Immature natural killer cell (primary cell): ENCODE measurements at regions not wholly inside any gene's neighbourhood (a gene's known extent, or its start where the extent isn't known, plus 50 kb on each side); places are given as distances from the start of the nearest gene placed in this dataset.
"Not testable (repeated sequence)": the region's sequence is repeated elsewhere in the genome, so short reads cannot be mapped to it uniquely, and the experiment has no call there.

Experiments
- DNase-seq, 3 donors: peaks; one replicate each; pipeline ENCODE4 v3.0.0; 2022; ENCODE audit warnings: mixed read lengths in 1 of 3
- H3K27ac Mint-ChIP-seq, 6 donors: one replicate each; pipeline ENCODE4 v1.8.0; 2020; ENCODE audit warnings: mixed read lengths in 6 of 6, mild to moderate bottlenecking in 5 of 6, inconsistent platforms in 4 of 6, moderate library complexity in 3 of 6
- H3K27me3 Mint-ChIP-seq, 3 donors: one replicate each; pipeline ENCODE4 v1.8.0; 2020 to 2021; ENCODE audit warnings: low read depth in 3 of 3, mild to moderate bottlenecking in 3 of 3, mixed read lengths in 3 of 3, moderate library complexity in 3 of 3, inconsistent platforms in 1 of 3
- H3K36me3 Mint-ChIP-seq, 3 donors: one replicate each; pipeline ENCODE4 v1.8.0; 2020; ENCODE audit warnings: mixed read lengths in 3 of 3, inconsistent platforms in 2 of 3, mild to moderate bottlenecking in 2 of 3
- H3K4me1 Mint-ChIP-seq, 2 donors: one replicate each; pipeline ENCODE4 v1.8.0; 2020; ENCODE audit warnings: inconsistent platforms in 2 of 2, mild to moderate bottlenecking in 2 of 2, mixed read lengths in 2 of 2, moderate library complexity in 1 of 2
- H3K4me3 Mint-ChIP-seq, 5 donors: one replicate each; pipeline ENCODE4 v1.8.0; 2020; ENCODE audit warnings: mild to moderate bottlenecking in 5 of 5, mixed read lengths in 5 of 5, inconsistent platforms in 3 of 5, moderate library complexity in 3 of 5
- H3K9me3 Mint-ChIP-seq, 6 donors: one replicate each; pipeline ENCODE4 v1.8.0; 2020; ENCODE audit warnings: mild to moderate bottlenecking in 6 of 6, mixed read lengths in 6 of 6, inconsistent platforms in 4 of 6, moderate library complexity in 3 of 6

DNA sequence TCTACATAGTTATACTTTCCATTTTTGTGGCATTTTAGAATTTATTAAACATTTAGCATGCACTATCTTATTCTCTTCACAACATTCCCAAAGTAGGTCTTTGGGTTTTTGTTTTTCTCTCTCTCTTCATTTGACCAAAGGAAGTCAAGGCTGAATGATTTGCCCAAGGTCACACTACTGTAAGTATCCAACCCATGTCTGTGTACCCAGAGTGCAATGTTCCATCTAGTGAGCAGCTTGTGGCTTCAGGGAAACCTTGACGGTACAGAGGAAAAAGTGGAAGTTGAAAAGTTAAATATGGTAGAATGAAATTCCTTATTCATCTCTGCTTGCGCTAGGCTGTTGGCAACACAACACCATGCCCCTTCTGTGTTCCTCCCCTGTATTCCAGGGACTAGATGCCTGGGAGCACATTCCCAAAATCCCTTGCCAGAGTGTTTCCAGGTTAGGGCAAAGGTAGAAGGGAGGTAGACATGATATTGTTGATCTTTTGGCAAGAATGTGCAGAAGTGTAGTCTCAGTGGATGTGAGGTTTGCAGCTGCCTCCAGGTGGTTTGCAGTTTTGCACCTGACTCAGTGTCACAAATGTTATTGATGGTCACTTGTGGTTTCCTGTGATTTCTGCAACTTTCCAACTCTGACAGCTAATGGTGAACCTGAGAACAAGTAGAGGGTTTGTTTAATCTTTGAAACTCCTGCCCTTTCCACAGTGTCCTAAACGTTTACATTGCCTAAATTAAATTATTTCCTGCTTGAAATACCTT lies 196.7 kb downstream of the RMST start:
- H3K9me3 Mint-ChIP-seq = peaks cover 4 to 29% (median 9%) of the 10 kb centered on the region in 6 donors
- H3K36me3 Mint-ChIP-seq = no peaks in the 10 kb centered on the region
- no peaks in the 10 kb centered on the region for H3K4me1 Mint-ChIP-seq
- H3K27ac Mint-ChIP-seq = no peak overlapping the region
- no peaks in the 10 kb centered on the region for H3K27me3 Mint-ChIP-seq
- no peak for DNase-seq
- no peak overlapping the region for H3K4me3 Mint-ChIP-seq

DNA sequence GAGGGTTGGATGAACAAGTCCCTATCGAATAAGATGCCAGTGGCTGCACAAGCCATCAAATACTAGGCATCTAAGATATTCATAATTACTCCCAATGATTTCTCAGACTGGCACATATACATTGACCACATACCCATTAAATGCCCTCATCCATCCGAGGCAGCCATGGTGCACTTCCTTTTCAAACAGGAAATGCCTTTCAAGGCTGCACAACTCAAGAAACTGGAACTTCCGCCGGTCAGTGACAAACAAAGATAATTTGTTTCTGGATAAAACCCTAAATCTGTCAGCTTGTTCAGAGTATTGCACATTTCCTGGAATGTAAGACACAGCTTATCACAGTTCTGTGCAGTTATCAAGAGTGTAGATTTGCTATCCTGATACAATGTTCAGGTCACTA lies 203.7 kb downstream of the RMST start:
- Mint-ChIP-seq H3K27ac (no peak overlapping the region), H3K4me3 (no peak overlapping the region), H3K9me3 (peaks cover 0 to 22% (median 9%) of the 10 kb centered on the region in 6 donors), H3K36me3 (no peaks in the 10 kb centered on the region), H3K4me1 (no peaks in the 10 kb centered on the region), H3K27me3 (no peaks in the 10 kb centered on the region)
- DNase-seq = no peak

DNA sequence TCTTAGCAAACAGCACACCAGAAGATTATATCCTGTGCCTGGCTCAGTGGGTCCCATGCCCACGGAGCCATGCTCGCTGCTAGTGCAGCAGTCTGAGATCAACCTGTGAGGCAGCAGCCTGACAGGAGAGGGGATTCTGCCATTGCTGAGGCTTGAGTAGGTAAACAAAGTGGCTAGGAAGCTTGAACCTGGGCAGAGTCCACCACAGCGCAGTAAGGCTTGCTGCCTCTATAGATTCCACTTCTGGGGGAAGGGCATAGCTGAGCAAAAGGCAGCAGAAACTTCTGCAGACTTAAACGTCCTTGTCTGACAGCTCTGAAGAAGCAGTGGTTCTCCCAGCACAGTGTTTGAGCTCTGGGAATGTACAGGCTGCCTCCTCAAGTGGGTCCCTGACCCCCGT lies 210.3 kb downstream of the RMST start:
- Mint-ChIP-seq H3K4me3 (no peak overlapping the region), H3K27ac (no peak overlapping the region), H3K27me3 (no peaks in the 10 kb centered on the region), H3K4me1 (no peaks in the 10 kb centered on the region), H3K36me3 (no peaks in the 10 kb centered on the region), H3K9me3 (peaks cover 5 to 31% (median 13%) of the 10 kb centered on the region in 6 donors)
- no peak for DNase-seq

DNA sequence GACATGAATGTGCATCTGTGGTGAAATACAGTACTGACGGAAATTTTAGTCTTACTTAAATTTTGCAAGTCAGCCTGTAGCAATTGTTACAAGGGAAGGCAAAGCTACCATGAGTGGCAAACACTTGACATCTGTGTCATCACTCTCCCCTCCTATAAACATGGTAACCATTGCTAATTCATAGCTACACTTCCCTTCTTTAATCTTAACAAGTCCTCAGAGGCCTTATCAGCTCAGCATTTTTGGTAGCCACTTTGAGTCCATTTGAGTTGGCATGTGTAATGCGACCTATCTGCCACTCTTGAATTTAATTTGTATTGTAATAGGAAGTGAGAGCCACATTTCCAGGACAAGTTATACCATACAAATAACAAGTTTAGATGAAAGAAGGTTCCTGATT lies 218.1 kb downstream of the RMST start:
- Mint-ChIP-seq H3K4me1 (no peaks in the 10 kb centered on the region), H3K4me3 (no peak overlapping the region), H3K27ac (no peak overlapping the region), H3K9me3 (peaks cover 0 to 16% (median 8%) of the 10 kb centered on the region in 6 donors), H3K27me3 (no peaks in the 10 kb centered on the region), H3K36me3 (no peaks in the 10 kb centered on the region)
- DNase-seq = no peak

DNA sequence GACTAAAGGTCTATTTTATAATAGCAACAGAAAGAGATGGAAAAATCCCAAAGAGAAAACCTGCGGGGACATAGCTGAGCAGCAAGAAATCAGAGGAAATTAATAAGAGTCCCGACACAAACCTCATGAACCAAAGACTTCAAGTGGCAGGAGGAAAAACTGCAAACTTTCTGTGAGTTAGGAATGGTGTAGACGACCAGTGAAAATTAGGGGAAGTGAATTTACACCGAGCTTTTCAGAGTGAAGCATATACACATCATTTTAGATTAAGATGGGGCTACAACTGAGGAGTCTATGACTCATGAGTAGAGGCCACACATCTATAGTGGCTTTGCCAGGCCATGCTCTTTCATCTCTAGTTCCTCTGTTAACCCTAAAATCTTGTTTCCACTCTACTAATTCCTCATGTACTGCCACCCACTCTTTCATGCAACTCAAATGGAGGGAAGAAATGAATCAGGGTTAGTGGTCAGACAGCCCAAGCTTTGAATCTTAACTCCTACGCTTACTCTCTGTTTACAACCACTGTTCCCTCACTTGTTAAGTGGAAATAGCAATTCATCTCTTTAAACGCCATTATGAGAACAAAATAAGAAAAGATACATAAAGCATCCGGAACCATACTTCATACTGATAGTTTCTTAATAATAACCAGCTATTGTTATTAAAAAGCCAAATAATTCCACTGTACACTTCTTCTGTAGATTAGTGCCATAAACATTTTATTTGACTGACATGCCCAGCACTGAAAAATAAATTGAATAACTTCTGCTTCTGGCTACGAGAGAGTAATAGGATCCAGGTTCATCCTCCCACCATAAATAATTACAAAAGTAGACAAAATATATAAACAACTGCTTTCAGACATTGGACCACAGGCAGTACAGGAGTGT lies 219.3 kb downstream of the RMST start:
- no peak for DNase-seq
- Mint-ChIP-seq H3K4me3 (no peak overlapping the region), H3K4me1 (no peaks in the 10 kb centered on the region), H3K27me3 (no peaks in the 10 kb centered on the region), H3K9me3 (peaks cover 0 to 14% (median 8%) of the 10 kb centered on the region in 6 donors), H3K27ac (no peak overlapping the region), H3K36me3 (no peaks in the 10 kb centered on the region)

DNA sequence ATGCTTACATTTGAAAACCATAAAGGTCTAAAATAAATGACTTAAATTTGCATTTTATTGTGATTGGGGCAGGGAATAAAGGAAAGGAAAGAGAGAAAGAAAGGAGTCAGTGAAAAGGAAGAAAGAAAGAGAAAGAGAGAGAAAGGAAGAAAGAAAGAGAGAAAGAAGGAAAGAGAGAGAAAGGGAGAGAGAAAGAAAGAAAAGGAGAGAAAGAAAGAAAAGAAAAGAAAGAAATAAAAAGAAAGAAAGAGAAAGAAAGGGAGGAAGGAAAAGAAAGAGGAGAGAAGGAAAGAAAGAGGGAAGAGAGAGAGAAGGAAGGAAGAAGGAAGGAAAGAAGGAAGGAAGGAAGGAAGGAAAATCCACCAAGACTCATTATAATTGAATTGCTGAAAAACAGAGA lies 222.8 kb downstream of the RMST start:
- no peaks in the 10 kb centered on the region for H3K36me3 Mint-ChIP-seq
- DNase-seq = no peak
- no peak overlapping the region for H3K4me3 Mint-ChIP-seq
- H3K27ac Mint-ChIP-seq = no peak overlapping the region
- H3K9me3 Mint-ChIP-seq = peaks cover 3 to 15% (median 6%) of the 10 kb centered on the region in 6 donors
- no peaks in the 10 kb centered on the region for H3K4me1 Mint-ChIP-seq
- peaks cover 0 to 2% (median 0%) of the 10 kb centered on the region in 3 donors for H3K27me3 Mint-ChIP-seq

DNA sequence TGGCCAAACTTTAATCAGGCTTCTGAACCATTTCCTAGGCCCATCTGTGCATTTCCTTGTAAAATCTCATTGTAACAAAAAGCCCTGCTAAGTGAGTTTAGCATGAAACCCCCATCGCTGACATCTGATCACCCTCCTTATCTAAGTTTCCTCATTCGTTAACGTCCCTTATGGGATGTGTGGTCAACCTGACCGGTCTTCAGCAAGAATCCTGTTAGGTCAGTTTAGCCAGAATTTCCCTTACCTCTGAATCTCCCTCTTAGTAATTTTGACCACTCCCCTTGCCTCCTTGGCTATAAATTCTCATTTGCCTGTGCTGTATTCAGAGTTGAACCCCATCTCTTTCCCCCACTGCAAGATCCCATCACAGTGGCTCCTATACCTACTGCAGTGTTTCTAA lies 239.3 kb downstream of the RMST start:
- no peaks in the 10 kb centered on the region for H3K36me3 Mint-ChIP-seq
- peaks cover 0 to 2% (median 2%) of the 10 kb centered on the region in 3 donors for H3K27me3 Mint-ChIP-seq
- H3K27ac Mint-ChIP-seq = no peak overlapping the region
- H3K4me3 Mint-ChIP-seq = no peak overlapping the region
- DNase-seq = no peak
- H3K9me3 Mint-ChIP-seq = peaks cover 1 to 18% (median 8%) of the 10 kb centered on the region in 6 donors
- H3K4me1 Mint-ChIP-seq = no peaks in the 10 kb centered on the region

DNA sequence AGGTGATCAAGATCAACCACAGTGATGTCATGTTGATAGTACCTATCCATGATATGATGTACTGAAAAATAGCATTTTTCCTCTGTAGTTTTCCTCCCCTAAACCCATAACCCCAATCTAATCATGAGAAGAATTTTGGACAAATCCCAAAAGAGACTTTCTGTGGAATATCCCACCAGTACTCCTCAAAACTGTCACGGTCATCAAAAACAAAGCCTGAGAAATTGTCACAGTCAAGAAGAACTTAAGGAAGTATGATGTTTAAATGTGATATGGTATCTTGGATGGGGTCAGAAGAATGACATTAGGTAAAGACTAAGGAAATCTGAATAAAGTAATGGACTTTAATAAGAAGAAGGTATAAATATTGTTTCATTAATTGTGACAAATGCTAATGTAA lies 248.8 kb downstream of the RMST start:
- Mint-ChIP-seq H3K4me1 (no peaks in the 10 kb centered on the region), H3K27me3 (peaks cover 0 to 2% (median 0%) of the 10 kb centered on the region in 3 donors)

DNA sequence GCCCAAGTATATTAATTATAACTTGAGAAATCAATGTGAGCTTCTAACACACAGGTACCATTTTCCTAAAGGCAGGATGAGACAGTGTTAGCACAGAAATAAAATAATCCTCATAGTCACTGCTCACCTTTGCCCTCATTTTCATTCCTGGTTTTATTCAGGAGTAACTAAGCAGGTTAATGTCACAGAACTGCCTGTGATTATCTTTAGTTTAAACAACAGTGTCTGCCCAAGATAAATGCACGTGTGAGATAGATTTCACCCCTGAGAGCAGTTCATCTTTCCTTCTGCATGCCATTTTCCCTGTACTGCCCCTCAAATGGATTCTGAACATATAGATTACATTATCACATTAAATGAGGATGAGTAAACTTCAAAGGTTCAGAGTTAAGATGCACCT lies 250.7 kb downstream of the RMST start:
- DNase-seq = no peak

More for the DNA sequence above, 248.8 kb downstream of the RMST start:
- no peaks in the 10 kb centered on the region for H3K36me3 Mint-ChIP-seq
- DNase-seq = no peak
- no peak overlapping the region for H3K4me3 Mint-ChIP-seq
- H3K9me3 Mint-ChIP-seq = peaks cover 0 to 9% (median 3%) of the 10 kb centered on the region in 6 donors
- no peak overlapping the region for H3K27ac Mint-ChIP-seq

DNA sequence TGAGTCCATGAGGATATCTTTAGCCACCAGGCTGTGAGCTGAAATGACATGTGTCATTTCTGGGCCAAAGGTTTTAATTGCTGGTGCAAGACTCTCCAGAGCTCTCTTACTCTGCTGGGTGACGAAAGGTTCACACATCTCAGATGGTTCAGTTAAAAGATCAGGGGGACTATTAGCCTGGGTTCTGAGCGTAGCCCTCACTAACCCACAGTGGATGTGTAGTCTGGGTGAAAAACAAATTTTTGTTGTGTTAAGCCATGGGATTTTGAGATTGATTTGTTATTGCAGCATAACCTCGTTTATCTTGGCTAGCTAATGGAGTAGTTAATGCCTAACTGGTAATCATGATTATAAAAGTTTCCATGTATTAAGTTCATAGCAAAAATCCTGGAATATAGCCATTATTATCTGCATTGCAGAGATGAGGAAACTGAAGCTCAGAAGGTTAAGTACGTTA lies 251.5 kb downstream of the RMST start:
- H3K36me3 Mint-ChIP-seq = no peaks in the 10 kb centered on the region

More for the DNA sequence above, 250.7 kb downstream of the RMST start:
- peaks cover 0 to 9% (median 3%) of the 10 kb centered on the region in 6 donors for H3K9me3 Mint-ChIP-seq
- peaks cover 0 to 2% (median 0%) of the 10 kb centered on the region in 3 donors for H3K27me3 Mint-ChIP-seq
- no peaks in the 10 kb centered on the region for H3K4me1 Mint-ChIP-seq
- H3K27ac Mint-ChIP-seq = no peak overlapping the region
- H3K4me3 Mint-ChIP-seq = no peak overlapping the region
- no peaks in the 10 kb centered on the region for H3K36me3 Mint-ChIP-seq

DNA sequence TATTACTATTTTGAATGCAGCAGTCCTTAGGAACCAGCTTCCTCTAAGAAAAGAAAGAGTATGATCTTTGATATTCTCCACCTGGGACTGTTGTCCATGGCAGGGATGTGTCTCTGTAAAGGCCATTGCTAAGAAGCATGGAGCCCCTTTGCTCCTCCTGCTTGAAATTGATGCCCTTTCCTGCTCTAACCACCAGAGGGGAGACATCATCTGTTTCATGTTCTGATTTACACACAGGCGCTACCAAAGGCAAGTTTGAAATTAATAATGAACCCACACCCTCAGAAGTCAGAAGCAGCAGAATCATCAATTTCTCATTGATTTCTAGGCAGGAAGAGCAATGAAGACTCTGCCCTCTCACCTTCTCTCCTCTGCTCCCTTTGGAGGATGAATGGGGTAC lies 253.8 kb downstream of the RMST start:
- no peaks in the 10 kb centered on the region for H3K4me1 Mint-ChIP-seq
- no peak overlapping the region for H3K27ac Mint-ChIP-seq
- no peaks in the 10 kb centered on the region for H3K36me3 Mint-ChIP-seq
- H3K27me3 Mint-ChIP-seq = peaks cover 0 to 2% (median 0%) of the 10 kb centered on the region in 3 donors
- DNase-seq = no peak
- no peak overlapping the region for H3K4me3 Mint-ChIP-seq
- peaks cover 5 to 16% (median 7%) of the 10 kb centered on the region in 6 donors for H3K9me3 Mint-ChIP-seq

More for the DNA sequence above, 251.5 kb downstream of the RMST start:
- H3K4me1 Mint-ChIP-seq = no peaks in the 10 kb centered on the region
- H3K27ac Mint-ChIP-seq = no peak overlapping the region
- H3K4me3 Mint-ChIP-seq = no peak overlapping the region
- peaks cover under 1 to 8% (median 4%) of the 10 kb centered on the region in 6 donors for H3K9me3 Mint-ChIP-seq
- peaks cover 0 to 2% (median 0%) of the 10 kb centered on the region in 3 donors for H3K27me3 Mint-ChIP-seq
- no peak for DNase-seq

DNA sequence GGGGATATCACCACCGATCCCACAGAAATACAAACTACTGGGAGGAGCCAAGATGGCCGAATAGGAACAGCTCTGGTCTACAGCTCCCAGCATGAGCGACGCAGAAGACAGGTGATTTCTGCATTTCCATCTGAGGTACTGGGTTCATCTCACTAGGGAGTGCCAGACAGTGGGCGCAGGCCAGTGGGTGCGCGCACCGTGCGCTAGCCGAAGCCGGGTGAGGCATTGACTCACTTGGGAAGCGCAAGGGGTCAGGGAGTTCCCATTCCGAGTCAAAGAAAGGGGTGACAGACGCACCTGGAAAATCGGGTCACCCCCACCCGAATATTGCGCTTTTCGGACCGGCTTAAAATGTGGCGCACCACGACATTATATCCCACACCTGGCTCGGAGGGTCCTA lies 261.2 kb downstream of the RMST start:
- H3K36me3 Mint-ChIP-seq, H3K4me1 Mint-ChIP-seq: not testable (repeated sequence)

DNA sequence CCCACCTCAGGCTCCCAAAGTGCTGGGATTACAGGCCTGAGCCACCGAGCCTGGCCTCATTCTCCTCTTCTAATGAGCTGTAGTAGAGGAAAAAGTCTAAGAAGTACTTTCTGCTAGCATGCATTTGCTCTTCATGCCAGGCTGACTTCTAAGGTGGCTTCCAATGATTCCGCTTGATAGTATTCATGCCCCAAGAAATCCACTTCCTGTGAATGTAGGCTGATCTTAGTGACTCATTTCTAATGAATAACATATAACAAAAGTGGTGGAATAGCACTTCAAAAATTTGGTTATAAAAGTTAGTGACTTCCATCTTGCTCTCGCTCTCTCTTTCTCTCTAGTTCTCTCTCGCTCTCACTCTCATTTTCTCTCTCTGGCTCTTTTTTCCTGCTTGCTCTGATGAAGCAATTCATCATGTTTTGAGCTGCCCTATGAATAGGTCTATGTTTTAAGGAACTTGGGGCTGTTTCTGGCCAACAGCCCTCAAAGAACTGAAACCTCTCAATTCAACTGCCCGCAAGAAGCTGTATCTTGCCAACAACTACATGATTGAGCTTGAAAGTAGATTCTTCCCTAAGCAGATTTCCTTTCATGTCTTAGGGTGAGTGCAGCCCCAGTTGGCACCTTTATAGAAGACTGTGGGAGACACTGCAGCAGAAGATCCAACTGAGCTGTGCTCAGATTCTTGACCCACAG lies 282.9 kb downstream of the RMST start:
- no peak overlapping the region for H3K4me3 Mint-ChIP-seq
- DNase-seq = no peak
- no peak overlapping the region for H3K27ac Mint-ChIP-seq
- no peaks in the 10 kb centered on the region for H3K36me3 Mint-ChIP-seq
- no peaks in the 10 kb centered on the region for H3K27me3 Mint-ChIP-seq
- peaks cover 0 to 10% (median 3%) of the 10 kb centered on the region in 6 donors for H3K9me3 Mint-ChIP-seq
- no peaks in the 10 kb centered on the region for H3K4me1 Mint-ChIP-seq

More for the DNA sequence above, 261.2 kb downstream of the RMST start:
- not testable (repeated sequence) for H3K27ac Mint-ChIP-seq, DNase-seq, H3K27me3 Mint-ChIP-seq, H3K4me3 Mint-ChIP-seq
- H3K9me3 Mint-ChIP-seq = peaks cover 5 to 26% (median 12%) of the 10 kb centered on the region in 6 donors
